SW480 (cell line): ENCODE measurements at regions not wholly inside any gene's neighbourhood (a gene's known extent, or its start where the extent isn't known, plus 50 kb on each side); places are given as distances from the start of the nearest gene placed in this dataset.

ENCODE experiments used
- DNase-seq: peaks from one replicate; pipeline ENCODE4 v3.0.0-alpha.2; 2016; ENCODE audit warnings: low spot score

DNA sequence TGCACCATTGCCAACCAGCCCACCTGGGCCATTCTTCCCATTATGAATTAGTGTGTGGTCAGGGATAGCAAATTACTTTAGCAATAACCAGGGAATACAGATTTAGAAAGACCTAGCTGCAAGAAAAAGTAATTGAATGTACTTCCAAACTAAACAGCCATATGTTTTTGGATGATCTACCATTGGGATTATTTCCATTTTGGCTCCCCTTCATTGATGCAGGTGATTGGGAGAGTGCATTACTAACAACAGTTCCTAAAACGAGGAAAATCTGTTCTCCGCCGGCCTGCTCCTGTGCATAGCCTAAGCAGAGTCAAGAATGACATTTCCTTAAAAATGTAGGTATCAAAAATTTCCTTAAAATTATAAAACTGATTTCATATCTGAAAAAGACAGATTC lies 58.5 kb downstream of the MAIP1 start:
- DNase-seq: no peak

DNA sequence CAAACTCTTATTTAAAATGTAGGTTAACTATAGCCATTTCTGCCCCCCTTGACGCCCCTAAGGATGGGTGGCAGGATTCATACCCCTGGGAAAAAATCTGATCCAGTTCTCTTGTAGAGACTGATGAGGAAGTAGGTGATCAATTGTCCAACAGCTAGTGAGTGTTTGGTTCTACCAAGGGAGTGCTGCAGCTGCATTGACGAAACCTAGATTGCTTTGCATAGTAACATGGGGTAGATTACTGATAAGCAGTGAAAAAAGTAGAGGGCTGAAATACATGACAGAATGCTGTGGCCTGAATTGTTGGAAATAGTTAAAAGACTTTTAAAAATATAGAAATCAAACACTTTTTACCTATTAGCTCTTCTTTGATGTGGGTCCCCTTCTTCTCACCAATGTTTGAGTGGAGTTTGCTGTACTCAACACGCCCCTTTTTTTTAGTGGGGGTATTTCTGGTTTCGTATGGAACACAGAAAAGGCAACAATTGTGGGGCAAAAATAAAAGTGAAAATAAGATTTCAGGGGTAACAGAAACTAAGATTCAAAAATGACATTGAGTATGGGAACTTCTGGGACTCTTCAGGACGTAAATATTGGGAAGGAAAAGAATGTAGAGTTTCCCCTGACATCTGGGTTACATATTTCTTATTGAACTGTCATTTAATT lies 66.2 kb downstream of the MAIP1 start:
- no peak for DNase-seq

DNA sequence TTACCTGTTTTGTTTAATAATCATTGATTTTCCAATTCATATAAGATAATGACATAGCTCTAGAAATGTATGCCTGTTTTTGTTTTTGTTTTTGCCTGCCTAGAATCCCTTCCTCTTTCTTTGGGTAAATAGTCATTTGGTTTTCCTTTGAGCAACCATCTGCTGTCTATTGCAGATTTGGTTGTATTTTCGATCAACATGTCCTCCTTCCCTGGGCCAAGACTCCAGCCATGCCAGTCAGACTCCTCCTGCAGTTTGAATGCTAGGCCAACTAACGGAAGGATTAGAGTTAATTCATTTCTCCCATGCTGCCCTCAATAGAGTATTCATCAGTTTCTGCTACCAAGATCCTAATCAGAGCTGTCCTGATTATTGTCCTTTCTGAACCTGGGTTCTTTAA lies 67.1 kb downstream of the MAIP1 start:
- no peak for DNase-seq

DNA sequence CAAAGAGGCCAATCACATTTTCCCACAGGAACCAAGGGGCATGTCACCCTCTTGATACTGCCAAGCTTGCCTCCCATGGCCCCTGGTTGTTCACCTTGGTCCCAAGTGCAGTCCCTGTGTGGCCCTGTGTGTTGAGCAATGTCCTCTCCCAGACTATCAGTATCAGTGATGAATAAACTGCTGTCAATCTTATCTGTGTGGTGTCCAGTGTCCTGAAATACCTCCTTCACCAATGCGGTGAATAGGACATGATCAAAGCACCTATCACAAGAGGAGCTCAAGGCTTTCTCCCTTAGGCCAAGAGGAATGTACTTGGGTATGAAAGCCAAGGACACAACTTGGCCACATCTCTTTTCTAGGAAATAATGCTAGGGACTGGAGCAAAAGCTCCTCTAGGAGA lies 68.2 kb downstream of the MAIP1 start:
- no peak for DNase-seq

DNA sequence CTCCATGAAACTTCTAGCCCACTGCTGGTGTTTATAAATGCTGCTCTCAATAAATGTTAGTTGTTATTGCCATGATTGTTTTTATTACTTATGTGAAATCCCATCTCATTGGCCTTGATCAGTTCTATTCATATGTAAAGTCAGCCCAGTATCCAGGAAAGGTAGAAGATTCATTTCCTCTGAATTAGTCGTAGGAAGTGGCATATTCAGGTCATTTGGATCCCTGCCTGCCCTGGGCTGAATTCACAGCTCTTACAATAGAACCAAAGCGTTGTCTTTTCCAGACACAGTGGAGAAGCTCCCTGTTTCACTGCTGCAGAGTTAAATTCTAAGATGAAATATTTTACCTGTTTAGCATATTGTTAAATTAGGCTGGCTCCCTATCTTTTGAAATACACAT lies 70.3 kb downstream of the MAIP1 start:
- no peak for DNase-seq

DNA sequence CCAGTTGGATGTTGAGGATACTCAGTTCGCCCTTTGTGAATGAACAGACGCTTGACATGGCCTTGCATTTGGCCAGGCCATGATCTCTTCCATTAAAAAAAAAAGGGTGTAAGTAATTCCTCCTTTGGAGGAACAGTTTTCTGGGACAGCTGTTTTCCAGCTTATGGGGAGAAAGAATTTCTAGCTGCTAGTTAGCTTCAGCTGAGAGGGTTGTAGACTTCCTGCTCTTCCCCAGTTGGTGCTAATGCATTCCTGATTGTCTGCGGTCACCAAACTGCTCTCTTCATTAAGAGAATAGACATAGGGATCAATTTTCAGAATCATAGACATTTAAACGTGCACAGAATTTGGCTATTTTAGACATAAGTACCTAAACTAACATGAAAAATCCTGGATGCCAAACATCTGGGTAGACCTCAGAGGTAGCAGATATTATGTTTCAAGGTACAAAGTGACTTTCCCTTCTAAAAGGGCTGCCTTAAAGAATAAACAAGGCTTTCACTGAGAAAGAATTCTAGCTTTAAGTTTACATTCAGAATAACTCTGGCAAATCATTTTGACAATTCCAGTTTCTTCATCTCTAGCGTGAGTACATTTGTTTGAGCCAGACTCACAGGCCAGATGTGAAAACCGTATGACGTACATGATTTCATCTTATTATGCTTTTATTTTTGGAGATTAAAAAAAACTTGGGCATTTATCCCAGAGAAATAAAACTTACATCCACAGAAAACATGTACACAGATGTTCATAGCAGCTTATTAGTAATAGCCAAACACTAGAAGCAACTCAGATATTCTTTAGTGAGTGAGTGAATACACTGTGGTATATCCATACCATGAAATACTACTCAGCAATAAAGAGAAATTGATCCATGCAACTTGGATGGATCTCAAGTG lies 71.2 kb downstream of the MAIP1 start:
- no peak for DNase-seq

DNA sequence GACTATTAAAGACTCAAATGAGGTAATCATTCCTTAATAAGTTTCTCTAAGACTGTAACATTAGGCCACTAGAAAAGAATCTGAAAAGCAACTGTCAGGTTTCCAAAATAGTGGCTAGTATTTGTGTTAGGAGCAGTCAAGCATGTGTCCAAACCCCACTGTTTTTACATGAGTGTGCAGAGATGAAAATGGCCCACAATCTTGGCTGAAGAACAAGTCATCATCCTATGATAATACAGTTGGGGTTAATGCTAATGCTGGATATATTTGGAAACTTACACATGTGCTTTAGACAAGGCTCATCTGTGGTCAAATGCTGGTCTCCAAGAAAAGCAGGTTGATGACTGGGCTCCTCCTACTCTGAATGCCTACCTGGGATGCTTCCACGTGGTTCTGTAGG lies 73.6 kb downstream of the MAIP1 start:
- DNase-seq: no peak

DNA sequence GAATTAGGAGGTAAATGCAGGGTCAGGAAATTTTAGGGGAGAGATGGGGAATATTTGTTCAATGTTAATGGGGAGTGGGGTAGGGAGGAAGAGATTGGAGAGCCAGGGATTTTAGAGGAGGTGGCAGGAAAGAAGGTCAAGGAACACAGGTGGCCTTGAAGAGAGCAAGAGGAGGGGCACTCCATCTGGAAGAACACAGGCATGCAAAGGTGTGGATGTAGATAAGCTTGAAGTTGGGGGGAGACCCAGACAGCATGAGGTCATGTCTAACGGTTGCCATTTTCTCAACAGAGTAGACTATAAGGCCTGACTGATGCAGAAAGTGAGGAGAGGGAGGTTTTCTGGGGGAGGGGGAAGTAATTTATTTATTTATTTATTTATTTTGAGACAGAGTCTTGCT lies 77.5 kb downstream of the MAIP1 start:
- DNase-seq: no peak

DNA sequence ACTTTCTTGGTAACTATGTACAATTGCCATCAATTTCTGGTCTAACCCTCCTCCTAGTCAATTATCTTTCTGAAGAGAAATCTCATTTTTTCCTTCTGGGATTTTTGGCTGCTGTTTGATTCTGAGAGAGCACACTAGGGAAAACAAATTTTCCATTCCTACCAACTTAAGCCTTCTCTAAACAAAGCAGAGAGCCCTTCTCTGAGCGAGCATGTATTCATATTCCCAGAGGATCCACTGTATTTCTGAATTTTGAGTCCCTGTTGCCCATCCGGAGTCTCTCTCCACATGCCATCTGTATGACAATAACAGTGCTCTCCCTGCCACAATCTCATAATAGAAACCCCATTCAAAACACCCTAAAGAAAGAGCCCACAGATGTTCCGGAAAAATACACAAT lies 78.5 kb downstream of the MAIP1 start:
- DNase-seq: no peak

DNA sequence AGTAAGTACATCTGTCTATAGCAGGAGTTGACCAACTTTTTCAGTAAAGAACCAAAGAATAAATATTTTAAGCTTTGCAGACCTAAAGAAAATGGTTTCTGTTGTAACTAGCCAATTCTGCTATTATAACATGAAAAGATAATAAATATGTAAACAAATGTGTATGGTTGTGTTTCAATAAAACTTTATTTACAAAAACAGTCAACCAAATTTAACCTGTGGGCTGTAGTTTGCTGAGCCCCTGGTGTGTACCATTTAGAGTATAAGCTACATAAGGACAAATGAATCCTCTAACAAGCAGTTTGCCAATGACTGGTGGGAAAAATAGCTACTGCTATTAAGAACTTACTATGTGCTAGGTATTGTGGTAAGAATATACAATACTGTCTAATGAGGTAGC lies 79.4 kb downstream of the MAIP1 start:
- DNase-seq: no peak

DNA sequence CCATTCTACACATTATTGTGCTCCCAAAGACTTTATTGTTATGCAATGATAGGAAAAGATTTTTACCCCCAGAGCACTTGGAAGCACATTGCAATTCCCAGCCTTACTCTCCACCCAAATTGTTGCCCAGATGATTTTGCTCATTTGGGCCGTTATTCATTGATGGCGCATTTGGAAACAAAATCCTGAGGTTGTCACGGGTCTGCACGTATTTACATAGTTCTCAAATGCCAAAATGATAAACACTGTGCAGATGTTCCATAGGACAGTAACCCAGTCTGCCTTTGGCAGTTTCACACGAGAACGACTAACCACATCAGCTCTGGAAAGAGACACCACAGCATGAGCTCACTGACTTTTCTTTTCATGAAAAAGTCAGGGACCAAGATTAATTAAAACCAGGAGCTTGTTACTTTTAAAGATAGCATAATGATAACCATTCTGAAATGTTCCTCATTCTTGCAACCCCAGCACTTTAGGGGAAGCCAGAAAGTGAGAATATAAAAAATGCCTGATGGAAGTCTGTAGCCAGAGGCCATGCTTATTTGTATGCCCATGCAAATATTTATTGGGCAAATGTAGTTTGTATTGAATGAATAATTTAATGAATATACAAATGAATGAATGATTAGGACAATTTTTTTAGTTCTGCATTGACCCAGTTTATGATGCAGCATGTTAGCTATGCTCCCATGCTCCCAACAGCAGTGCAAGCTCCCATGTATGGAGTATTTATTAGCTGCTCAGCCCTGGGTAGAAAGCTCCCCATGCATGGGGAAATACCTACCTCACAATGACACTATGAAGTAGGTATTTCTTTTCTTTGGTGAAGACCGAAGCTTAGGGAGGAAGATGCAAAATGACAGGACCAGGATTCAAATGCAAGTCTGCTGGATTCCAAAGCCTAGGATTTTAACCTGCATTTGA lies 84.6 kb downstream of the MAIP1 start:
- no peak for DNase-seq

DNA sequence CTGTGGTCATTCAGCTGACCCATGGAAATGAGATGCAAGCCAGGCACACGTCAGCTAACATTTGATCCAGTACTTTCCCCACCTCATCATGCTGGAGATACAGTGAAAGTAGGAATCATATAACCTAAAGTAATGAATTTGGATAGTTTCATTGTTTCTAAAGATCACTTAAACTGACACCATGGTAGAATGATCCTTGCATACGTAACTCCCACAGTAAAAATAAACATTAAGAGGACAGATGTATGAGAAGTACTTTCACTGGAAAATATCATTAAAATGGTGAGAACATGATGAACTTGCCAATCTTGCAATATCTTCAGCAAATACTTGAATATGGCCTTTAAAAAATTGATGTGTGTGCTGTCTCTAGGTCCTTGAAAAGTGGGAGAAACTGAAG lies 85.4 kb downstream of the MAIP1 start:
- no peak for DNase-seq

DNA sequence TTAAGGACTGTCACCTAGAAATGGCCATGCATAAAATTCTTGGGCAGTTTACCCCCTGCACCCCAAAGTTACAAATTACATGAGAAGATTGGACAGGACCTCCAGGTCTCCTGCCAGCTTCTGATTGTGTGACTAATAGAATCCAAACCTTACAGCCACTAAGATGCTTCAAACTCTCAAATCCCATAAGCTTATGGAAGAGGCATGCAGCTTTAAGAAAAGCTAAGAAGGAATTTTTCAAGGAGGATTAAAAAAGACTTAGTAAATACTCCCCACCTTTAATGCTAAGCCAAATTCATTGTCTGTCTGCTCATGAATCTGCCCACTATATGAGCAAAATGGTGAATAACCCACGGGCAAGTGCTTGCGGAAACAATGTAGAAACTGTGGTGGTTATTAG lies 86.3 kb downstream of the MAIP1 start:
- no peak for DNase-seq

DNA sequence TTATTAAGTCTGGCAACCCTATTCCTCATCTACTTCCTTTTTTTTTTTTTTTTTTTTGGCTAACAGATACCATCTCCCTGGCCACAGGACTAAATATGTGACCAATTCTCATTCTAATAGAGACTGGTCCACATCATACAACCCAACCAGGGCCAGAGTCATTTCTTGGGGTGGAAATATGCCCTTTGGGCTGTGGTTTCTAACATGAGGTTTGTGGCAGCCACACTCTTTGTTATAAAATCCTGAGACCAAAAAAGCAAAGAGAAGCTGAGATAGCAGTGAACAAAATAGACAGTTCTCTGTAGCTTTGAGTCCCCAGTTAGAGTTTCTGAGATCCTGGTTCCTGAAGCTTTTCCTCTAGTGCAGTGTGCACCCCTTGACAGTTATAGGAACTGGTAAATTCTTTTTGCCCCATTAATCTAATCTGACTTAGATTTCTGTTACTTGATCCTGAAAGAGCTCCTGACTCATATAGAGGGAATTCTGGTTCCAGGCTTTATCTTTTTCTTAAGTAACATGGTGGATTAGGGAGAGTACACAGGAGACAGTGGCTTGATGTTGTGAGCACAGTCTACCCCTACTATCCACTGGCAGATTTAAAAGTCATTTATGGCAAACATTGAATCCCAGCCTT lies 86.8 kb downstream of the MAIP1 start:
- no peak for DNase-seq

DNA sequence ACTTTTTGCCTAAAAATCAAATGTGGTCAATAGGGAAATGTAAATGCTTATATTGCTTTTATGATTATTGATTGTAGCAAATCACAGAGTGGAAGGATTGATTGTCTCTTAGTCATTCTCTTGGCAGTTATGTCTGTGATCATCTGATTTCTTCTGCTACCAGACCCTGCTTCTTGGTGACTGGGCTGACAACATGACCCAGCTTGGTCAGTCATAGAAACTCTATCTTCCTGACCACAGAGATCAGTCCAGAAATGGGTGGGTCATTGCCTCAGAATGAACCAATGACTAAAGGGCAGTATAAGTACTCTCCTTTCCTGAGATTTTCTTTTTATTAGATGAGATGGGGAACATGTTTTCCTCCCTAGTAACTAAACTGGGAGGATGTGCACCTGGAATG lies 87.6 kb downstream of the MAIP1 start:
- no peak for DNase-seq

DNA sequence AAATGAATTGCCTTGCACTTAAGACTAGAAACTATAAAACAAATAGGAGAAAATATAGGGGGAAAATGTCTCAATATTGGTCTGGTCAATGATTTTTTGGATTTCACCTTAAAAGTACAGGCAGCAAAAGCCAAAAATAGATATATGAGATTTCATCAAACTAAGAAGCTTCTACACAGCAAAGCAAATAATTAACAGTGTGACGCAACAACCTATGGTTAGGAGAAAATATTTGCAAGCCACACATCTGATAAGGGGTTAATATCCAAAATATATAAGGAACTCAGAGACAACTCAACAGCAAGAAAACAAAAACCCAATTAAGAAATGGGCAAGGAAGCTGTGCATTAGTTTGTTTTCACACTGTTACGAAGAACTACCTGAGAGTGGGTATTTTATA lies 89.1 kb downstream of the MAIP1 start:
- no peak for DNase-seq

DNA sequence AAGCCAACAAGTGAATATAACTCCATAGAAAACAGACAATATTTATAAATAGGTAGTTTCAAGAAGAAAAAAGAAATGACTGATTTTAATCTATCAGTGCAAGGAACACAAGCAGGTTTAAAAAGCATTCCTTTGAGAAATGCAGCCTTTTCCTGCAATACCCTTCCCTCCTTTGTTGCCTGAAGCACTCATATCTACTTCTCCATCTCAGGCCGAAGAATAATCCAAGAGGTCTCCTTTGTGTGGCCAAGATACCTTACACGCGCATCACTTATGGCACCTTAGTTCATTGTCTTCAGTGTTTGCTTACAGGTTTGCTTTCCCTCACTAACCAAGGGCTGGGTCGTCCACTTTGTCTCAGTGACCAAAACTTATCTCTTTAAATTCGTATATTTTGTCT lies 93.0 kb downstream of the MAIP1 start:
- no peak for DNase-seq

DNA sequence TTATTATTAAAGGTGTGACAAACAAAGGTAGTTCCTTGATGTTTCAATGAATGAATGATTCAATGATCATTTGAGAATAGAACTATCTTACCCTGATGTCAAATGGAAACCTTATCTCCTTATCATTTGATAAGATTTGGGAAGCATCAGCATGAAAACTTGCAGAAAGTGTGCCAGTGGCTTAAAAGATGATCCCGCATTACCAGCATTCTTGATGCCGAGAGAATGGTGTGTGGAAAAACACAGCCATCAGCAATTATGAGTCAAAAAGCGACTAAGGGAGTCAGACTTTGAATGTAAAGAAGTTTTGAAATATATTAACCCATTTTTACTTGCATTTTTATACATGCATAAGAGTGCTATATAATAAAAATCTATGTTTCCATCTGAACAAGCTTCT lies 93.7 kb downstream of the MAIP1 start:
- no peak for DNase-seq

DNA sequence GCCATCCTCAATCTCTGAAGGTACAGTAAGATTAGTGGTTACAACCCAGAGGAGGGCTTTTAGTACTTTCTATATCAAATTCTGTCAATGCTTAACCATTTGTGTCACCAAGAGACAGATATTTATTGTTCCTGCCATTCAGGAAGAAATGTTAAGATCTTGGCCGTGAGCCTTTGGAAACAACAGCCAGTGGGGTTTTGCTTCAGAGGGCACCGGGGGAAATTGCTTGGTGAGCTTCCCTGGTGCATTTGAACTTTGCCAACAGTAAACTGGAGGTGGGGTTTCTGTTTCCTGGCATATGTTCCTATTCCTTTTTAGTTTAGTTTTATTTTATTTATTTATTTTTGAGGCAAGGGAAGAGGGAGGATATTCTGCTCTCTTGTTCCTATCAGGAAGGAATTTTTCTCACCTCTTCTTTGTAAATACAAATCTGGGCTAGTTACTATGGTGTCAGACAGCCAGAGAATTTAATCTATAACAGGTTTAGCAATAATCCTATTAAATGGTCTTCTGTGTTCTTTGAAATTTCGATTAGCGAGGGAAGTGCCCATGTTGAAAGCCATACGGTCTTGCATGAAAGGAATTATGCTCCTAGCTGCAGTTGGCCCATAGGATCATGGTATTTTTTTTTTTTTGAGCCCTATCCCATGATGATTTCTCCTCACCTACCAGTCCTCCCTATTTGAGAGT lies 95.7 kb downstream of the MAIP1 start:
- no peak for DNase-seq

DNA sequence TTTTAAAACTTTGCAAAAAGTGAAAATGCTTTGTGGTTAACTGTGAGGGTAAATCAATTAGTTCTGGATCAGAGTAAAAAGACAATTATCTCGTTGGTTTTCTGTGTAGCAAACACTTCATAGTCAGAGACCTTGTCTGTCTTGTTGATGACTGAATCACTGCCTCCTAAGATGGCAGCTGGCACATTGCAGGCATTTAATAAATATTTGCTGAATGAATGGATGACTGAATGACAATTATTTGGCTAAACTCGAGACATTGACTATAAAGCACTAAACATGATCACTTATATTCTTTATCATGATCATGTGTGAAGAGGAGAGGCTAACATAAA lies 96.2 kb downstream of the MAIP1 start:
- no peak for DNase-seq

DNA sequence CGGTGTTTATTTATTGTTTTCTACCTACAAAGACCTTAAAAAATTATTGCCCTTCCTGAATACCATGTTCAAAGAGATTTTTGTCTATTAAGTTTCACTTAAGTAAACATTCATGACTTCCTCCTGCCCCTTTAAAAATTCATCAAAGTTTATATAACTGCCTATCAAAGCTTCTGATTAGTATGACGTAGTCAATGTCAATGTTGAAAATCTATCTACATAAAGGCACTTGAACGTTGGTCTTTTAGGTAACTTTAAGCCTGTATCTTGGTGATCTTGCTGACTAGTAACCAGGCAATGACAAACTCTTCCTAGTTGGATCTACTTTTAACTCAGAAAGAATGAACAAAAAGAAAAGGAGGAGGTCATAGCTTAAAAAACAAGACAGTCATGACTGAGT lies 97.2 kb downstream of the MAIP1 start:
- no peak for DNase-seq
